Ovary (tissue), 3 donors: ENCODE measurements at regions not wholly inside any gene's neighbourhood (a gene's known extent, or its start where the extent isn't known, plus 50 kb on each side); places are given as distances from the start of the nearest gene placed in this dataset.

Experiments
- CTCF ChIP-seq, 3 donors: fragments of 450-650 bp in 2 of 3; fragments of 200-600 bp in 1 of 3; IDR thresholded peaks; one replicate each; pipeline versions ENCODE4 v1.5.1 to v1.8.0; 2016 to 2022; ENCODE audit warnings: antibody characterized with exemption in 3 of 3, mild to moderate bottlenecking in 1 of 3
- EP300 ChIP-seq: sonication (generic); formaldehyde crosslinking; IDR thresholded peaks from one replicate; pipeline ENCODE4 v1.6.1; 2017; ENCODE audit warnings: antibody characterized with exemption
- POLR2A ChIP-seq: fragments of 450-650 bp; IDR thresholded peaks from one replicate; pipeline ENCODE4 v1.6.1; 2017; ENCODE audit warnings: antibody characterized with exemption, mild to moderate bottlenecking, moderate library complexity
- donor health status: DM: no; HTN: no; CAD: no.

- TF ChIP-seq CTCF (IDR thresholded peaks at IDR 0.05), result no peak
- TF ChIP-seq EP300, result no peak
- no peak for TF ChIP-seq POLR2A
Observed at GRCh38 chr2:3966470-3966869, 263.1 kb downstream of the DCDC2C start.
